Cortex of kidney (tissue), 1 donor: ENCODE measurements at regions not wholly inside any gene's neighbourhood (a gene's known extent, or its start where the extent isn't known, plus 50 kb on each side); places are given as distances from the start of the nearest gene placed in this dataset.

Experiments
- DNase-seq: peaks from one replicate; lab custom pipeline; 2025; lab: John Stamatoyannopoulos, UW

- DNase-seq: no peak
Measured at GRCh38 chr4:147054228-147054872, 108.7 kb upstream of the TTC29 start.

DNA sequence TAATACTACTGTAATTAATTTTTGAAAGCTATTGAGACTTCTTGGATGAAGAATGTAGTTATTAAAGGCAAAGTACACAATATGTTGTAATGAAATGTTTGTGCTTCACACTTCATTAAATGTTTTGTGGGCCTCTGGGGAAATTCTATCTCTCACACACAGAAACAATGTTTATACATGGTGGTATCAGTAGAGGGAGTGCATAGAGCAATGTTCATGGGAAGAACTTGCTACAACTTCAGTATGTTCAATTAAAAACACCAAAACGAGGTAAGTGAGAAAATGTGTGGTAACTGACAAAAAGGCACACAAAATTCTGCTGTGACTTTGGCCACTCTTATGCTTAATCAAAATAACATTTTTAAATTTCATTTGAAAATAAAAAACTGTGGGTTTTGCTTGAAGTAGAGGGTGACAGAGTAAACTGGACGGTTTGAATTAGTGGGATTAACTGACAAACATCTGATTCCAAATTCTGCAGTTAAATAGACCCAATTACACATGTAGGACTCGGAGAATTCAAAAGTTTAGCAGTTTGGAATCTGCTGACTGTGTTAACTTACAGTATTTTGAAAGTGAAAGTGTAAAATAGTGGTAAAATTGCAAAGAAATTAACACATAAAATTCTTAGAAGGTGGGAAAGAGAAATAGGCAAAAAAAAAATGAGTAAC, 111.4 kb upstream of the TTC29 start:
- DNase-seq: no peak

GRCh38 chr4:147057611-147058190, 112.0 kb upstream of the TTC29 start:
- DNase-seq: no peak

GRCh38 chr4:147059064-147059731, 113.5 kb upstream of the TTC29 start:
- DNase-seq: no peak

GRCh38 chr4:147060151-147060931, 114.7 kb upstream of the TTC29 start:
- DNase-seq: no peak

GRCh38 chr4:147064856-147065255, 119.2 kb upstream of the TTC29 start:
- DNase-seq: no peak

GRCh38 chr4:147068564-147068963, 122.9 kb upstream of the TTC29 start:
- DNase-seq: no peak

DNA sequence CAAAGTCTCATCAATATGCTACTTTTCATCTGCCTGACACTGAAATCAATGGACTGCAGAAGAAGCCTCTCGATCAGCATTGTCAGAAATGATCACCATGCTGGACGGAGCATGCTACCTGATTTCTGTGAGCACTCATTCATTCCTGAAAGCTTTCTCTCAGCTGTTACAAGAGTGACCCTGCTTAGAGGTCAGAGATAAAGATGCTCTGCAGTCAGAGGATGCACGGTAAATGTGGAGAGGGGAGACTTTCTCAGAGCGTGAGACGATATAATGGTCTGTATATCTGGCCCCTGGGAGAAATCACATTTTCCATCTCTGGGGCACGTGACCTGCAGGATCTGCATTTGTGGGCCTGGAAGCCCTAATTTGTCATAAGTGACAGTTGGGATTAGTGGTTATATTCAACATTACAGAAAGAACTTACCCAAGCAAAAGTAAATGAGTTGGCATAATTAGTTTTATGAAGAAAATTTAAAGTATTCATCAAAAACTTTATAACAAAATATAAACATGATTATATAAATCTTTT, 125.6 kb upstream of the TTC29 start:
- DNase-seq: no peak

DNA sequence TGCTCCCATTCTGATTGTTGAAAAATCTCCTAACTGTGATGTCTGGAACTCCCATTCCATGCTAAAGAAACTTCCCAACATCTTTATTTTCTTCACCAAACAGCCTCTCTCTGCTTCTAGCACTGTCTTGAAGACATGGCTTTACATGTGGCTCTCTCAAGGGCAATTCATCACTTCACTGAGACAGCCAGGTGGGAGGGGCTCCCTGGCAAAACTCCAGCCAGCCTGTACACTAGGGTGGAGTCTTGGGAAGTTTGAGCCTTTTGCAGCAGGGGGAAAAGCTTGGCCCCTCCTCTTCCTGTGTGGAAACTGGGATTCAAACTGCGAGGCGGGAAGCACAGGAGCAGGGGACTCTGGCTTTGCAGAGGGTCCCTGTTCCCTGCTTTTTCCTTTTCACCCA, 130.5 kb upstream of the TTC29 start:
- DNase-seq: no peak

DNA sequence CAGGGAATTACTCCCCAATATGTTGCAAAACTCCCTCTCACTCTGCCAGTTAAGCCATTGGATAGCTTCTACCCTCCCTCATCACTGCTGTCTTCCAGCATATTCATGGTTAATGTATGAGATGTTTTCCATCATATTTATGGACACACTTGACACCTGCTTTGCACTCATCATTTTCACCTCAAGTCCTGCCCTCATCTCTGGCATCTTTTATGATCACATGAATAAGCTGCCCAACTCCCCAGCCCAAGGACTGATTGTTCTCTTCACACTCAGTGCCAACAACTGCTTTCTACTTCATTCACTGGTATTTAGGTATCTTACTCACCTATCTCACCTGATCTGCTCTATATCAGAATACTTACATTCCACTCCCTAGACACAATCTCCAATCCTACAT, 131.1 kb upstream of the TTC29 start:
- no peak for DNase-seq

DNA sequence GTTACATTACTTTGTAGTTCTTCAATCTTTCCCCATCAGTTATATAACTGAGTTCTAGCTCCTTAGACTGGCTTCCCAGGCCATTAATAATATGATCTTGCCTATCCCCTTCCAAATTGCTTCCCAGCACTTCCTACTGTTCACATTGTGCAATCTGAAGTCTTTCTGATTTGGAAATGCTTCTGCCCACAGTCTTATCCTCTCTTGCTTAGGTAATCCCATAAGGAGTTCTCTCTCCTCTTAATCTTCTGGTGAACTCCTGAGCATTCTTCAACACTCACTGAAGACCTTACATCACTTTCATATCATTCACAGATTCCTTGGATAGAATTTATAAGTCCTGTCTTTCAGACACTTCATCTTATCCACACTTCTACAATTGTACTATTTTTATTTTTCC, 132.7 kb upstream of the TTC29 start:
- no peak for DNase-seq

DNA sequence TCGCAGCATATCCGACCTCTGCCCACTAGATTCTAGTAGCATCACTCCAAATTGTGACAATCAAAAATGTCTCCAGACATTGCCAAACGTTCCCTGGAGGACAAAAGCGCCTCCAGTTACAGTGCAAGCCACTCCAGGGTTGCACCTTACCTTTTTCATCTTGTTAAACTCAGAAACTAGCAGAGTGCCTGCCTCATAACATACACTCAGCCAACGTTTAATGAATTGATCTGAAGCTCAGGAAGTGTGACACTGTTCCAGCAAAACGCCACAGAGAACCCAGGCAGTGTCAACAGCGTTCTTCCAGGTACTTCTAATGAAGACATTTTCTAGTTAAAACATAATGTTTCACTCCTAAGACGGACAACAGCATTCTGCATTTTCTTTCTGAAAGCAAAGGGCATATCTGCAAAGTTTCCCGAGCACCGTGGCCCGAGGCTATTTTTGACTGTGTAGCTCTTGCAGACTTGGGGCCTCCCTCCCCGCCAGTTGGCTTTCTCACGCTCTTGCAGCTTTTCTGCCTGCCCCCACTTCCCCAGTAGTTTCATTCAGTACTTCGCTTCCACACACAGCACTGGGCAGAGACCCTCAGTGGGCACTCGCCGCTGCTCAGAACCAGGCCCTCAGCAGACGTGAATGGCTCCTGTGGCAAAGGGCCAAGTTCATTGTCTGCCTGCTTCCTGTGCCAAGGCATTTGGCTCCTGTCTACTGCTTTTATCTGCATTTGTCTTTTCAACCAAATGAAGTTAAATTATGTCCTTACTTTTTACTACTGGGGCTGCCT, 133.4 kb upstream of the TTC29 start:
- DNase-seq: no peak

GRCh38 chr4:147084861-147085260, 139.2 kb upstream of the TTC29 start:
- no peak for DNase-seq

- no peak for DNase-seq
Measured at GRCh38 chr4:147085781-147086180, 140.1 kb upstream of the TTC29 start.

DNA sequence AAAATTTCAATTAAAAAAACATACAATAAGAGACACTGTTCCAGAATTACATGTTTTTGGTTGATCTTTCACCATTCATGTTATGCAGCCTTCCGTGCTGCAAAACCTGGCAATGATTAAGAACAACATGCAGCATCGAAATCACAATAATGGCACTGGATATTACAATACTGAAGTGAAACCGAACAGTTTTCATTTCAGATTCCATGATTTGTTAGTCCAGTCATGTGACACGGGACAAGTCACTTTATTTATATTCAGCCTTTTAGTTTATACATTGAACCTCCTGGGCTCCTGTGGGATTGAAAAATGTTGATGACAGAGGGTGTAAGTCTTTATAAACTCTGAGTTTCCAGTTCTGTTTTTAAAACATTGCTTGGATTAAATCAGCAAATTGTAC, 142.5 kb upstream of the TTC29 start:
- no peak for DNase-seq

- no peak for DNase-seq
Measured at GRCh38 chr4:147090486-147090885, 144.8 kb upstream of the TTC29 start.

DNA sequence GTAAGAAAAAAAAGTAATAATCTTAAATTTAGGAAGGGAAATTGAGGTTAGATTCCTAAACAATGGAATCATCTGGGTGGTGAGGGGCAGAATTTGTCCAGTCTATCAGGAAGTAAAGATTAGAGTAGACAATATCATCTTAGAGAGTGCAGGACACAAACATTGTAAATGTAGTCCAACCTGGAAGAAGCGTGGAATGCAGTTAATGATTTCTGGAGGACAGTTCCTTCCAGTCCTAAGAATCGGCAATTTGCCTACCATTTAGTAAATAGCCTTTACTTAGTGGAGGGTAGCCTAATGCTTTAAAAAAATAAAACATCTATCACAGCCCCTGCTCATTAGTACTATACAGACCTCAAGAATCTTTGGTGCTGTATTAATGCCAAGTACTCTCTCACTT, 147.5 kb upstream of the TTC29 start:
- no peak for DNase-seq

DNA sequence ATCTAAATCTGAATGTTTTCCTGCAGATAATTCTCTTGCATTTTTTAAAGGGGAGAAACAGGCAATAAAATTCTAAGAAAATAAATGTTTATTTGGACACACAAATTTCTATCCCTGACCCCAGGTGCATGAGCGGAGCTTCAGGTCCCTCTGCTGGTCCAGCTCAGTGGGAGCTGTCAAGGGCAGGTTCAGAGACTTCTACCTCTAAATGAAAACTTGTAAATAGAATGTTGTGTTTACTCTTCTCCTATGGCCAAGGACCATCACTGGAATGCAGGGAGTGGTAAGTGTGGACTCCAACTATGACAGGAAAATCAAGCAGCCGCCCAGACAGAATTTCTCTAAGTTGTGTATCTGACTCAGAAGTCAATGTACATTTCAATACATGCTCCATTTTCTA, 148.6 kb upstream of the TTC29 start:
- DNase-seq: no peak

DNA sequence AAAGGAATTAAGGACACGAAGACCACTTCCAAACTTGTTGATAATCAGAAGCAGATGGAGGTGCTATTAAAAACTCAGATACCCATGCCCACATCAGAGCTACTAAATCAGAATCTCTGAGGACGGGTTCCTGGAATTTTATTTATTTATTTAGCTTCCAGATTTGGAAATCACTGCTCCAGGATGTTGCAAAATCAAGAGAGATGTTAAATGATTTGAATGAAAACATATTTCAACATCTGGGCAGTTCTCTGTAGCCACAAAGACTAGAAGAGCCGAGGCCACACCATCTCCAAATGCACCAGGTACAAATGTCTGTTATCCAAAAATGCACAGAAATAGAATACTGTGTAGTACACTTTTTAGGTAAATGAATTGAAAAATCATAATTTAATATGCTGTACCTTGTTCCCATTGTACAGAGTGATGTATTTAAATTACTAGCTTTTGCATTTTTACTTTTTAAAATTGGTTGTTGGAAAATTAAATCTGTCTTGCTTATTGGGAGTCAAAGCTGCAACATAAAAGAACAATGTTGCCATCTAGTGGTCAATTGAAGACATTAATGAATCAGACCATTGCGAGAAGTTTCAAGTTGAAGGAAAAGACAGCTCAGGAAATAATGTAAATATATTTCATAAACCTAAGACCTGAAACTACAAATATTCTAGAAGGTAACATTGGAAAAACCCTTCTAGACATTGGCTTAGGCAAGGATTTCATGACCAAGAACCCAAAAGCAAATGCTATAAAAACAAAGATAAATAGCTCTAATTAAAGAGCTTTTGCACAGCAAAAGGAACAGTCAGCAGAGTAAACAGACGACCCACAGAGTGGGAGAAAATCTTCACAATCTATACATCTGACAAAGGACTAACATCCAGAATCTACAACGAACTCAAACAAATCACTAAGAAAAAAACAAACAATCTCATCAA, 151.3 kb upstream of the TTC29 start:
- DNase-seq: no peak

- no peak for DNase-seq
Measured at GRCh38 chr4:147101678-147102077, 156.0 kb upstream of the TTC29 start.
